NCI-H1930 (cell line): ENCODE measurements at regions not wholly inside any gene's neighbourhood (a gene's known extent, or its start where the extent isn't known, plus 50 kb on each side); places are given as distances from the start of the nearest gene placed in this dataset.
"Not testable (repeated sequence)": the region's sequence is repeated elsewhere in the genome, so short reads cannot be mapped to it uniquely, and the experiment has no call there.

Experiments used
- DNase-seq, 2 experiments: peaks; one replicate each; lab custom pipeline; 2025; lab: John Stamatoyannopoulos, UW

DNA sequence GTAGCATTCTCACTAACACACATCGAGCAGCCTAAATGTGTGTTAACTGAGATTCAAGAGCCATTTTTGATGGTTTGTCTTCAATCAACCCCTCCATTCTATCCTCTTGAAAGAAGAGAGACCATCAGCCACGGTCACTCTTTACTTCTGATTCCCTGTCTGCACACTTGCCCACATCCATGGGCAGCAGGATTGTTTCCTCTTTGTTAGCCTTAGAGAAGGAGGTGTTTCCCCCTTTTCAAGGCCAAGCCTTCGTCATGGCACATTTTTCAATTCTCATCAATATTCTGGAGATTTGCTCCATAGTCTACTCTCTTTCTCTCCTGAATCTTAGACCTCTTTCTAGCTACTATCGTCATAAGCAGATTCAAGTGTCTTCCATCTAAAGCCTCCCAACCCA, 522.4 kb upstream of the NAALADL2 start:
- no peak for DNase-seq

DNA sequence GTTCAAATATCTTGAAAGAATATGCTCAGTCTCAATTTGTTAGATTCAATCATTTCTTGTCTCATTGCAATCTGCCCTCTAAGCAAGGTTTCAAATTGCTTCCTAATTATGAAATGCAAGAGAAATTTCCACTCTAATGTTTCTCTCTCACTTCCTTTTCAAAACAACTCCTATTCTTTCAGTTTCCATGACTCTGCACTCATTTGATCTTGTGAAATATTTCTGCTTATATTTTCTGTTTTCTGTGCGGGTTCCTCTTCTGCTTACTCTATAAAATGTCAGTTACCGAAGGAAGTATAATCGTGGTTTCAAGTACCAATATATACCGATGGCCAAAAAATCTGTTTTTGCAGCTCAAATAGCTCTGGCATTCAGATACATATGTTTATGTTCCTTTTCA, 521.9 kb upstream of the NAALADL2 start:
- no peak for DNase-seq

DNA sequence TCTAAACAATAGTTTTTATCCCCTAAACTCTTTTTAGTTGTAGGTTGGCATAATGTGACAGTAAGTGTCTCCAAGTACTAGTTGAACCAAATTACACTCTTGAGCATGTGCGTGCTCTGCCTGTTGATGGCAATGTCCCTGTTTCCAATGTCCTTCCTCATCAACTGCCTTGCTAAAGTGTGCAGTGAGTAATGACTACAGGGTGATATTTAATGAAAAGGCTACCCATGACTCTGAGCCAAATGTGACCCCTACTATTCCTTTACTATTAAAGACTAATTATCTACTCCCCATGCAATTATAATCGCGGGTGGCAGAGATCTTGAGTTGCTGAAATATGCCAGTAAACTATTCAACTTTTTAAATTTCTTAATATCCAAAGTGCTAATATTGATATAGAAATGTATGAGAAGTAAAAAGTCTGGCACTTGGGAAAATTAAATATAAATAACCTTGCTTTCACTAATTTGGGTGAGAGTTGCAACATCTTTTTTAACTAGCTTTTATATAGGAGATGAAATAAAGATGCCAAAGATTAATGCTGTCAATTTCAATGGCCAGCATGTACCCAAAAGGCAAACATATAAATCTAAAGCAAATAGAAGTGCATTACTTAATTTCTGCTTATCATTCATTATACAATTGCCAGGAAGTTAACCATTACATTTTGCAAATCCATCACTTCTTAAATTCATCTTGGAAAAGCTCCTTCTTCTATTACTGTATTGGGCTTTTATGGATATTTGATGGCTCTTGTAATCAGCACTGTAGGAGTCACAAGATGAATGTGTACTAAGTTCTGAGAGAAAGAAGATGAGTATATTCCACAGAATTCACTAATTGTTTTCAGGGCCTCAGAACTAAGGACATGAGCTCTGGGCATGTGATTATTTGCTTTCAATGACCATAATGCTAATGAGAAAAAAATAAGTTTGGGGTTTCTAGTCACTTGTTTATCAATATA, 518.2 kb upstream of the NAALADL2 start:
- DNase-seq: no peak

DNA sequence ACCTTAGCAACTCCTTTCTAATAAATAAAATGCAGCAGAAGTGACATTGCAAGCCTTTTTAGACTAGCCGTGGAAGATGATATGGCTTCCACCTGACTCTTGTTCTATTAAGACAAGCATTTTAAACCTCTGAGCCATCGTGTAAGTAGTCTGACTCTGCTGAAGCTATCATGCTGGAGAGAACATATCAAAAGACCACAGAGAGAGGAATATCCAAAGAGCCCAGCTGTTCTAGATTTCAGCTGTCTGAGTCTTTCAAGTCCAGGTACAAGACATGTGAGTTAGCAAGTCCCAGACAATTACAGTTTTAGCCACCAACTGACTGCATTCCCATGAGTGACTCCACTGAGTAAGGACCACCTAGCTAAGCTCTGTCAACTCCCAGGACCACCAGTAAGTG, 517.0 kb upstream of the NAALADL2 start:
- DNase-seq: no peak

DNA sequence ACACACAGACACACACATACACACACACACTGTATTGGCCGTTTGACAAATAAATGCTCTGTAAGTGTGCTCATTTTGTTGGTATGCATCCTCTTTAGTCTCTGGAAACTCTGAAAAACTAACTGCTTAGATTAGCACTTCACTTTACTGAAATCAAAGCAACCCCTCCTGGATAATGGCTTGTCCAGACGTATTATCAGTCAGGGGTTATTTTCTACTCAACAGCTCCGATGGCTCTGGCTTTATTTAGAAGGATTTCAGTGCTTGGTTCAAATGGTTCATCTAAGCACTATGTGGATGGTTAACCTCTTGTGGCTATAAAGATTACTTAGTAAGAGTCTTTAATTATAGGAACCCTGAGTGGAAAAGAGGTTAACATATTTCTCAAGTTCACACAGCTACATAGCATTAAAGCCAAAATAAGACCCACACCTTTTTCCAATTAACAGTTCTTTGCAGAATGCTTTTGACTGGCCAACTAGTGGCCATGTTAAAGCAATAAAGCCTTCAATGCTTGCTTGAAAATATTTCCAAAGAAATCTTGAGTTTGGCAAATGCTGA, 516.1 kb upstream of the NAALADL2 start:
- no peak for DNase-seq

DNA sequence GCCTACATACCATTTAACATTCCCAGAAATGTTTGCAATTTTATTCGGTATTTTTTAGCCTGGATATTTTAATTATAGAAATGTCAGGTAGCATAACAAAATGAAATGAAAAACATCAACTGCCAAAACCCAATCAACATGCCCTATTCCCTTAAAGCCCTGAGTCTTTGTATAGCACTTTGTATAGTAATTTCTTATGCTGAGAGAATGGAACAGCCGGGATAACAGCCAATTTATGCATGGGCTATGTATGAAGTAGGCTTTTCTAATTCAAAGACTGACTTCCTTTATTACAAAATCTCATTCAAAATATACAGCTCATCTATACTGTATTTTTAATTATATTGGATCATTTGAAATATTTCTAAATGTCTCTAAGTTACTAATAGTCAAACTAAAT, 513.0 kb upstream of the NAALADL2 start:
- DNase-seq: no peak

DNA sequence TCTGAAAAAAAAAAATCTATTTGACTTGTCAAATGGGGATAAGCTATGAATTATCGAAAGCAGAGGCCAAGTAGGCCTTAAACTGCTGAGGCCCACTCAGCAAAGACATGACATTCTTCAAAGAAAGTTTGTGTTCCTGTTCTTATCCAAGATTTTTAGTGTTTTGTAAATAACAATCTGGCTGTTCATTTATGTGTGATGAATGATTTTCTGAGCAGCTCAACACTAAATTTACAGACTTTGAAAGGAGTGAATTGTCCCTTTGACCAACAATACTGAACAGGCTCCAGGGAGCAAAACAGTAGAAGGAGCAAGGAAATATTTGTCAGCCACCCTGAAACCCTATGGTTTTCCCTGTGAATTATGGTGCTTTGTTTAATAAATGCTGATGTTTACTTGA, 512.6 kb upstream of the NAALADL2 start:
- DNase-seq: no peak

DNA sequence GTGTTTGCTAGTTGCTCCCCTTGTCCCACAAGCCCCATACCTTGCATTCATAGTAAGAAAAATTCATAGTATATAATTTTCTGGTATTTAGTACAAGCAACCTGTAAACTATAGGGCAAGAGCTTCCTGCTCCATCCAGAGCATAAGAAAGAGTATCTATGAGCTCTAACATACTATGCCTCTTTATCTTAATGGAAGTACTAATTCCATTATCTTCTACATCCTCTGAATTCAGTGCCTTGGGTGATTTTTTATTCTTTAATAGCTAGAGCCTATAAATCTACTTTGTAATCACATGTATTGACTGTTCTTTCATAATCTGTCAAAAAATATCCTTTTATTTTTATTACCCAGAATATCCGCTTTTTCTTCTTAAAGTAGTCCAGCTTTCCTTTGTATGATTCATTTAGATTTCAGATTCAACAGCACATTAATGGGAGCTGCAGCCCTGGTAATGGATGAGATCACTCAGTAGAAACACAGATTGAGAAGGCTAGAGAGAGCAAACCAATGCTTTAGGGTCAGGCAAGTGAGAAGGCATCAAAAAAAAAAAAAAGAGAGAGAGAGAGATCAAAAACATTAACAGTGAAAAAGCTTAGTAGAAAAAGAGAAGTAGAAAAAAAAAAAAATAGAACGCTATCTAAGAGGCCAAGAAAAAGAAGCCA, 511.5 kb upstream of the NAALADL2 start:
- DNase-seq: no peak

DNA sequence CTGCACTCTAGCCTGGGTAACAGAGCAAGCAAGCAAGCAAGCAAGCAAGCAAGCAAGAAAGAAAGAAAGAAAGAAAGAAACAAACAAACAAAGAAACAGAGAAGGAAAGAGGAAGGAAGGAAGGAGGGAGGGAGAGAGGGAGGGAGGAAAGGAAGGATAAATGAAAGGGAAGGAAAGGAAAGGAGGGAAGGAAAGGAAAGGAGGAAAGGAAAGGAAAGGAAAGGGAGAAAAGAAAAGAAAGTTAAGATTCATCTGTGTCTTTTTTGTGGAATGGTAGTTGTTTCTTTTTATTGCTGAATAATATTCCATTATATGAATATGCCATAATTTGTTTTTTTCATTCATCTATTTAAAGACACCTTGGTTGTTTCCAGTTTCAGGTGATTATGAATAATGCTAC, 506.9 kb upstream of the NAALADL2 start:
- DNase-seq: no peak

DNA sequence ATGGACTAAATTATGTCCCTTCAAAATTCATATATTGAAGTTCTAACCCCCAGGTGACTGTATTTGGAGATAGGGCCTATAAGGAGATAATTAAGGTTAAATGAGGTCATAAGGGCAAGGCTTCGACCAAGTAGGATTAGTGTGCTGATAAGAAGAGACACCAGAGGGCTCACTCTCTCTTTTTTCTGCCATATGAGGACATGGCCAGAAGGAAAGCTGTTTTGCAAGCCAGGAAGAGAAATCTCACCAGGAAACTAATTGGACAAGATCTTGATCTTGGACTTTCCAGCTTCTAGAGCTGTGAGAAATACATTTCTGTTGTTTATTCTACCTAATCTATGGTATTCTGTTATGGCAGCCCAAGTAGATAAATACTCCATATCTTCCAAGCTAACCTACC, 503.6 kb upstream of the NAALADL2 start:
- no peak for DNase-seq

DNA sequence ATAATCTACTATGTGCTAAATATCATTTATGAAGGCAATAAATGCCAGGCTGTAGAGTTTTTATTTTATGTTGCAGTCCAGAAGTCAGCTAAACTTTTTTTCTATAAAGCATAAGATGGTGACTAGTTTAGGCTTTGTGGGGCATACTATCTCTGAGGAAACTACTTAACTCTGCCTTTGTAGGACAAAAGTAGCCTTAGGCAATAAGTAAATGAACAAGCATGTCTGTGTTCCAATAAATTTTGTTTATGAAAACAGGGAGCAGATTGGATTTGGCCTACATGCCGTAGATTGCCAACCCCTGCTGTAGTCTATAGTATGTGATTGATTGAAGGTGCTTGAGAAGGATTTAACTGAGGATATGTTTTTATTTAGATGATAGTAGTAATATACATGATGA, 502.5 kb upstream of the NAALADL2 start:
- no peak for DNase-seq

DNA sequence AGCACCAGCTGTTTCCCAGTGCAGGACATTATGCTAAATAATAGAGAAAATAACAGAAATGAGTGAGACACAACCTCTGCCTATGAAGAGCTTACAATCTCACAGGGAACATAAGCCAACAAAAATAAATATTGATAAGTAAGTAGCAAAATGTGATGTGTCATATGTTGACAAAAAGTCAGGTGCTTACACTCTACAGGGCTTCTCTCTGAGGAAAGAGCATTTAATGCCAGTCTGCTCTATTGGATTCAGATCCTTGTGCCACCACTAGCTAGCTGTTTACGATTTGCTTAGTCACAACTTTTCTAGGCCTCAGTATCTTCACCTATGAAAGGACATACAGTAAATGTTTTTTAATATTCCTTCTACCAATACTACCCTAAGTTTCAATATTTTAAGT, 500.9 kb upstream of the NAALADL2 start:
- DNase-seq: no peak

DNA sequence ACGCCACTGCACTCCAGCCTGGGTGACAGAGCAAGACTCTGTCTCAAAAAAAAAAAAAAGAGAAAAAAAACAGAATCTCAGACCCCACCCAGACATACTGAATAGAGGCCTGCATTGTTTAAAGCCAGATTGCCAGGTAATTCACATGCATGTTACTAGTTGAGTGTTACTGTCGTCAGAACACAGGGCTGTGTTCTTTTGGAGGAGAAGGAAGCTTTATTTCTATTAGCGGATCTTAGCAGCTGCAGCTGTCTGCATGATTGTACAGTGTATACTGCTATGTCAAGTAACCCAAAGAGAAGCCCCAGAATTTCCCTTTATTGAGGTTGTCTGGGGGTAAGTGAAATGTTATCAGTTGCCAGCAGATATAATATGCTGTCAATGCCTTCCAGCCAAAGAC, 496.6 kb upstream of the NAALADL2 start:
- DNase-seq: no peak

DNA sequence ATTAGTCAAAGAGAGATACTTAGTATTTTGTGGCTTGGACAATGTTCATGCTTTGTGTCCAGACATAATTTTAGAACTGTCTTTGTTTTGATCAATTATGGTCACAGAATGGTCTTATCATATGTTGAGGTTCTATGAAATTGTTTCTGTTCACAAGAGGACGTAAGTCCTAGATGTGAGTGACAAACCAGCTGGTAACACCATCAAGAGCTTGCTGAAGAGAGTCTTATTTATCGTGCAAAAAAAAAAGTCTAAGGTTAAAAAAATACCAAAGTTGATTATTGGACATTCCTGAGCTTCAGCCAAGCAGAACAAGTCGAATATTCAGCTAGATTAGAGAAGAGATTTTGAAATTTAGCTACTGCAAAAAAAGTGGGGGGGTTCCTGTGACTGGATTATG, 495.9 kb upstream of the NAALADL2 start:
- no peak for DNase-seq

DNA sequence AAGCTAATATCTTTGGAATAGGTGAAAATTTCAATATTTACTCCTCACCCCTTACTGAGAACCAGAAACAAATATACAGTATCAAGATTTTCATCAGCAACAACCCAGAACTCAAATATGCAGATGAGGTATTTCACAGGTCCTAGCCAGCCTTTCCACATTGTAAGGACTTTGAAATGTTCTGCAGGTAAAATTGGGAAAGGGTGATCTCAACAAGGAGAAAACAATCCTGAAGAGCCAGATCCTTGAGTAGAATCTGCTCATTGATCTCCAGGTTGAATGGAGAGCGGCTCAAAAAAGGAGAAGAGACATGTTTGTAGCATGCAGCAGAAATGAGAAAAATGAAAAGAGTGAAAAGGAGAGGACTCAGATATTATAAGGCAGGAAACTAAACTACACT, 493.3 kb upstream of the NAALADL2 start:
- DNase-seq: no peak

DNA sequence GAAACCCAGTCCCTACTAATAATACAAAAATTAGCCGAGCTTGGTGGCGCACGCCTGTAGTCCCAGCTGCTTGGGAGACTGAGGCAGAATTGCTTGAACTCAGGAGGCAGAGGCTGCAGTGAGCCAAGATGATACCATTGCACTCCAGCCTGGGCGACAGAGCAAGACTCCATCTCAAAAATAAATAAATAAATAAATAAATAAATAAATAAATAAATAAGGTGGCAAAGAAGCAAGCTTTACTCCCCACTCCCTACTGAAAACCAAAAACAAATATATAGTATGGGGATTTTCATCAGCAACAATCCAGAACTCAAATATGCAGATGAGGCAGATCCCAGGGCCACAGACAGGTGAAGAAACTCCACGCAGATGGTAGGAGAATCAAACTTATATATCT, 492.2 kb upstream of the NAALADL2 start:
- not testable (repeated sequence) for DNase-seq

DNA sequence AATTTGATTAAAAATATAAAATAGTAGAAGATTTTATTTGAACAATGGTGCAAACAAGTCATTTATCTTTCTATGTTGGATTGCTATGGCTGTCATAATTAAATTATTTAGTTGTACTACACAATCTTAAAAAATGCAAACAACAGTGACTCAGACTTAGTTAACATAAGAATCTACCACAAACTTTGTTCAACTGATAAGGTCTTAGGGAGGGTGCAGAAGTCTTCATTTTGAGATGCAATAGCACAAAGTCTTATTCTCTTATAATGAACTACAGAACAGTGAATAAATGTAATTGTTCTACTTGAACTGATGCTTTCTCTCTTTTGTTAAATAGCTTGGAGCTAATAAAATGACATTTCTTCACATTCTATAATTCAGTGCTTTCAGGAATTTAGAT, 482.8 kb upstream of the NAALADL2 start:
- no peak for DNase-seq

DNA sequence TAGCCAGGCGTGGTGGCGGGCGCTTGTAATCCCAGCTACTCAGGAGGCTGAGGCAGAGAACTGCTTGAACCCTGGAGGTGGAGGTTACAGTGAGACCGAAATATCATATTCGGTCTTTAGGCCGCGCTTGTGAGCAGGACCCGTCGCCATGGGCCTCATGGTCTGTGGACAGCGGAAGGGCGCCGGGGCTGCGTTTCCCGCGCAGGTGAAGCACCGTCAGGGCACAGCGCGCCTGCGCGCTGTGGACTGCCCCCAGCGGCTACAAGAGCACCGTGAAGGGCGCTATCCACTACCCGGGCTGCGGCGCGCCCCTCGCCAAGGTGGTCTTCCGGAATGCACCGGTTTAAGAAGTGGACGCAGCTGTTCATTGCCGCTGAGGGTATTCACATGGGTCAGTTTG, 482.0 kb upstream of the NAALADL2 start:
- no peak for DNase-seq

DNA sequence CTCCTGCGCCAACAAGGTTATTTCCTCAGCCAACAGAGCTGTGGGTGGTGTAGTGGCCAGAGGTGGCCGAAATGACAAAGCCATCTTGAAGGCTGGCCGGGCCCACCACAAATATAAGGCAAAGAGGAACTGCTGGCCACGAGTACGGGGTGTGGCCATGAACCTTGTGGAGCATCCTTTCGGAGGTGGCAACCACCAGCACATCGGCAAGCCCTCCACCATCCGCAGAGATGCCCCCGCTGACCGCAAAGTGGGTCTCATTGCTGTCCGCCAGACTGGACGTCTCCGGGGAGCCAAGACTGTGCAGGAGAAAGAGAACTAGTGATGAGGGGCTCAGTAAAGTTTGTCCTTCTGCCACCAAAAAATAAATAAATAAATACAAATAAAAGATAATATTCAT, 481.4 kb upstream of the NAALADL2 start:
- no peak for DNase-seq

DNA sequence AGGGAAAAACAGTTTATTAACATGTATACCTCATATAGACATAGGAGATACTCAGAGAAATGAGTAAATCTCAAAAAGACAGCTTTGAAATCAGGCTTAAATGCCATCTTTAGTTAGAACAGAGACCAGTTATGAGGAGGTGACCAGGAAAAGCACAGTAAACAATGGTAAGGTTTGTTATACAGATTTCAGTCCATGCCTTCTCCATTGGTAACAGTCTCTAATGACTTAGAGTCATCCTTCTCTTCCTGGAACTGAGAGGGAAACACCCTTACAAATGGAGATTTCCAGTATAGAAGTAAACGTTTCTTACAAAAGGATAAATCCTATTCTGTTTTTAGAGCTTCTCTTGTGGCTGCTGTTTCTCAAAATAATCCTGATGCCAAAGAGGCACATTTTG, 476.3 kb upstream of the NAALADL2 start:
- DNase-seq: no peak

DNA sequence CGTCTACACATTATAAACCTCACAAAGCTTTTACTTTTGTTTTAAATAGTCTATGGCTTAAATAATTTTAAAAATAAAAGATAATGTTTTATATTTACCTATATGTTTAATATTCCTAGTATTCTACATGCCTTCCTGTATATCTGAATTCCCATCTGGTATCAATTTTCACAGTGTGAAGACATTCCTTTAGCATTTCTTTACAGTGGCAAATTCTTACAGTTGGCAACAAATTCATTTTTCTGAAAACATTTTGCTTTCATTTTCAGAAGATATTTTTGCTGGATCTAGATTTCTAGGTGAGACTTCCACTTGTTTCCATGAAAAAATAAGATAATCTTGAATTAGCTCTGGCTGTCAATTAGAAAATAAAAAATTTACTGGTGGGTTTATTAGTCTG, 471.4 kb upstream of the NAALADL2 start:
- no peak for DNase-seq

DNA sequence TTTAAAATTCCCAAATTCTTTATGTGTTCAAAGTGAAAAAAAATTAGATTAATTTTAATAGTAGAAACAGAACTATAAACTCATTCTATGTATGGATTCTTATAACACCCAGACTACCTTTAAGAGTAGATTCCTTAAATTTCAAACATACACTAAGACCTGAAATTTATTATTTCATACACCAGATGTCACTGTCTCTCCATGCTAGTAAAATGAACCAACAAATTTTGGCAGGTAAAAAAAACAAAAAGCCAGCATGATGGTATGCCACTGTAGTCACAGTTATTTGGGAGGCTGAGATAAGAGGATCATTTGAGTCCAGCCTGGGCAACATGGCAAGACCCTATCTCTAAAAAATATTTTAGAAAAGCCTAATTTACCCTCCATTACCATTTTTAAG, 461.3 kb upstream of the NAALADL2 start:
- DNase-seq: no peak

DNA sequence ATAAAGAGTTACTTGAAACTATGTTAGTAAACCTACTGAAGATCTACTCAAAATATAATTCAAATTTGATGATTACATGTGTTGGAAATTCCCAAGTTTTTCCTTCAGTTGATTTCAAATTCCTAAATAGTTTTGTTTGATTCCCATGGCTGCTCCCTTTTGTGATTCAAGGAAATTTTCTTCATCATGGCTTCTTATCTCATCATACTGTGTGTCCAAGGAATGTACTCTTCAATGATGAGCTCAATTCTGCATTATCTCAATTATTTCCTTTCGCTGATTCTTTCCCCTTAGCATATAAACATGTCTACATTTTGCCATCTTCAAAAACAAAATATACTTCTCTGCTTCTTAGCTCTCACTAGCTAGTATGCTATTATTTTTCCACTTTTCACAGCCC, 460.4 kb upstream of the NAALADL2 start:
- DNase-seq: no peak
